GM18951 (cell line): ENCODE measurements at regions not wholly inside any gene's neighbourhood (a gene's known extent, or its start where the extent isn't known, plus 50 kb on each side); places are given as distances from the start of the nearest gene placed in this dataset.

Source experiments
- POLR2A ChIP-seq: IDR thresholded peaks from 4 replicates; pipeline ENCODE4 v1.6.1; 2011; ENCODE audit warnings: mild to moderate bottlenecking; ENCODE audit not compliant: insufficient read length, insufficient read depth; ENCODE audit errors: extremely low read depth
- in situ Hi-C: fragments of 300-500 bp; cut with MboI; formaldehyde crosslinking; loops from one replicate; pipeline ENCODE4 v1.12.0; 2022; ENCODE audit warnings: low sequenced_read_pairs, mixed read lengths, inconsistent platforms; ENCODE audit not compliant: unreplicated experiment

DNA sequence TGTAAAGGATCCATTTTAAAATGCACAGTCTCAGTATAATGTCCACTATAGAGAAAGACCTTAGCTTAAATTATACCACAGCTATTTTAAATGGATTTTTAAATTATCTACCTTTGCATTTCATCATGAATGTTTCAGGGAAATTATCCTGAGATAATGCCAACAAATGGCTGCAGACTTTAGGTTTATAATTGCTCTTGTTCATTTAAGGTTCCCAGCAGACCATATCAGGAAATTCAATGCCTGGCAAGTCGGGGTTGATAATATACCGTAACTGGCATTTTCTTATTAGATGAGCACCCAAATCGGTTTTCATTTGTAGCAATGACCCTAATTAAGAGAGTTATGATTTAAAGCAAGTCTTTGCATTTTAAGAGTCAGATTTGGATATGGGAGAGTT lies 227.1 kb upstream of the ARRDC4 start:
- TF ChIP-seq POLR2A, result no peak
- in situ Hi-C loops, result no loop called here

- no peak for TF ChIP-seq POLR2A
- in situ Hi-C loops, result no loop called here
Observed at GRCh38 chr15:97736748-97737147, 223.8 kb upstream of the ARRDC4 start.

GRCh38 chr15:97745481-97746071 lies 214.9 kb upstream of the ARRDC4 start:
- no peak for TF ChIP-seq POLR2A
- in situ Hi-C loops, result no loop called here

- in situ Hi-C loops, result no loop called here
- no peak for TF ChIP-seq POLR2A
Observed at GRCh38 chr15:97747342-97747741, 213.2 kb upstream of the ARRDC4 start.

DNA sequence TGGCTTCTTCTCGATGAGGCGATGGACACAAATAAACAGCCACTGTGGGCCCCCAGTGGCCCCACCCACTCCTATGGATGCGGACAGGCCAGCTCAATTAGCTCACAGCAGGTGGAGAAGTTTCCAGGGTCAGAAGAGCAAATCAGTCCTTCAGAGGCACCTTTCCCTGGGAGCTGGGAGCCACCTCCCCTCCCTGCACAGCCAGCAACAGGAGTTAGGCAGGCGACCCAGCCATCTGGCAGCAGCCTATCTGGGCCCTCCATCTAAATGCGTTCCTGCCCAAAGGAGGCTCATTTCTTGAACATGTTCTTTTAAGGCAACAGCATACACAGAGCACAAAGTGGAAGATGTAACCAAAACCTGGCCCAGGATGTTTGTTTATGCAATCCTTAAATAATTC lies 211.9 kb upstream of the ARRDC4 start:
- TF ChIP-seq POLR2A, result no peak
- in situ Hi-C loops, result no loop called here

DNA sequence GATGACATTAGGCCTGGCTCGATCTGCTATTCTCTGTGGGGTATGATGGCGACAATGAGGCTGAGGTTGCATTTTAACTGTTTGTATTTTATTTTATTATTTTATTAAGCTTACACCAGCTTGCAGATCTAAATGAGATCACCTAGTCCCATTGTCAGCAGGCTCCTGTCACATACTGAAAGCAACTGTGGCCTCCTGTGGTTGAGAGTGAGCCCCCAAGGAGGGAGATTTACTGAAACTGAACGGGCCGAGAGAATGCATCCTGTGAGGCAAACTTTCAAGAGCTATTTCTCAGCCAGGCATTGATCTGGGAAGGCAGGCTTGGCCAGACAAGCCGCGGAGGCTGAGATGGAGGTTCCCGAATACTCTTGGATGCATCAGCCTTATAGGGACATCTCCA lies 210.4 kb upstream of the ARRDC4 start:
- in situ Hi-C loops, result no loop called here
- no peak for TF ChIP-seq POLR2A

GRCh38 chr15:97755726-97756125 lies 204.8 kb upstream of the ARRDC4 start:
- in situ Hi-C loops, result no loop called here
- no peak for TF ChIP-seq POLR2A

- TF ChIP-seq POLR2A, result no peak
- in situ Hi-C loops, result no loop called here
Observed at GRCh38 chr15:97759363-97759762, 201.1 kb upstream of the ARRDC4 start.

GRCh38 chr15:97761110-97761509 lies 199.4 kb upstream of the ARRDC4 start:
- no peak for TF ChIP-seq POLR2A
- in situ Hi-C loops, result no loop called here

DNA sequence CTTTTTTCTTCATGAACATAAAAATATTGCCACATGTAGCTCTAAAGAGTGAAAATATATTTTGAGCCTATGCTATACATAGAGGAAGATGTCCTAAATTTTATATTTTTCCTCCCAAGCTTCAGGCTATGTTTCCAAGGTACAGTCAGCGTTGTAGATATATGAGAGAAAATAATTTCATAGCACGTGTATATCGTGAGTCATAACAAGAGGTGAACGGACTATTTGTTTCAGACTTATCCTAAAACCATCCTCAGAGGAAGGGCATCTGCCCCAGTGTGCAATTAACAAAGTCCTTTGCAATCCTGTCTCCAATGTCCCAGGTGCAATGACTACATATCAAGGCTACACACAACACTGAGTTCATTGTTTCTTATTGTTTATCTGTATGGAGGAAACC lies 177.3 kb upstream of the ARRDC4 start:
- no peak for TF ChIP-seq POLR2A
- in situ Hi-C loops, result no loop called here

DNA sequence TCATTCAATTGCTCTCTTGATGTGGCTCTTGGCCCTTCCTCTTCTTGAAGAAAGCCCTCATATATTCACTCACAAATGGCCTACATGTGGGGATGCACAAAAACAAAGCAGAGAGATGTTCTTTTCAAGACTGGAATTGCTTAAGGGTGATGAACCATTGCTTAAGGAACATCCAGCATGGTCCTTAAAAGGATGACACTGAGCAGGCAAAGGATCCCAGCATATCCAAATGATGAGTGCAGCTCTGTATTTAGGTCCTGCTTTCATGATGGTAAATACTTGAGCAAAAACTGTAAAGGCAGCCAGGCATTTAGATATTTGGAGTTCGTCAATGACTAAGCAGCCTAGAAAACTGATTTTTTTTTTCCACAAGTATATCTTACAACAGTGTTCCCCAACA lies 173.8 kb upstream of the ARRDC4 start:
- in situ Hi-C loops, result no loop called here
- TF ChIP-seq POLR2A, result no peak

- in situ Hi-C loops, result no loop called here
- no peak for TF ChIP-seq POLR2A
Observed at GRCh38 chr15:97790180-97790579, 170.3 kb upstream of the ARRDC4 start.

DNA sequence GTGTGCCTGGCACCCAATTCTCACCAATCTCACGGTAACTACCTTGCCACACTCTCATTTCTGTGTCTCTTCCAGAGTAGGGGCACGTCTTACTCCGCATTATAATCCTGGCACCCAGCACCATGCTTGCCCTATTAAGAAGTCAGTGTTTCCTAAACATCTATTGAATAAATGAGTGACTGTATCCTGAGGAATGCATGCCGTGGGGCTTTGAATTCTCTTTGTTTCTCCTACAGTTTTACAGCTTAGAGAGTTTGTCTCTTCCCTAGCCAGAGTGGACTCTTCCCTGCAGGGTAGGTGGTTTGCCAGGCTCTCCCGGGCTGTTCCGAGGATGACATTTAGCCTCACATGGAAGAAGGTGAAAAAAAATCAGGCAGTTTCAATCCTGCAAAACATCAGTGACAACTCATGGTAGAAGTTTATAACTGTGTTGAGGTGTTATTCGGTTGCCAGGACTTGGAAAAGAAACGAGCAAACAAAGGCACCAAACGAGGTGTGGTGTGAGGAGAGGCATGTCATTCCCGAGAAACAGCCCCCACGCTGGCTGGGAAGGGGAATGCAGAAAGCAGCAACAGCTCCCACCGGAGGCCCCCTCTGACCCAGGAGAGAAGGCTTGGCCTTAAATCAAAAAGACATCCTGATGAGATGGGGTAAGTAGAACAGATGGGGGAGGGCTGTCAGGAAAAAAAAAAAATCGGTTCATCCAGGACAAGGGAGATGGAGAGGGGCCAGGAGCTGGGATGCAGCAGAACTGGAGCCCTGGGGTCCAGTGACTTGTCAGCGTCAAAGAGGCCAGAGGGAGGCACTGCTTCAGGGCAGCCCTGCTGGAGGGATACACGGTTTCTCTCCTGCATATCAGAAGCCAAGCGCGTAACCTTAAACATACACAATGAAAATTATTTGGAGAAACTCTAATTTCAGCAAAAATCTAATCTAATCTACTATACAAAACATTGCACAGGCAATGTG lies 168.4 kb upstream of the ARRDC4 start:
- in situ Hi-C loops, result no loop called here
- TF ChIP-seq POLR2A, result no peak

GRCh38 chr15:97804950-97805349 lies 155.6 kb upstream of the ARRDC4 start:
- in situ Hi-C loops, result no loop called here
- TF ChIP-seq POLR2A, result no peak
